HCT116 (cell line): ENCODE measurements at regions not wholly inside any gene's neighbourhood (a gene's known extent, or its start where the extent isn't known, plus 50 kb on each side); places are given as distances from the start of the nearest gene placed in this dataset.

ENCODE experiments used
- ATAC-seq: fragments of 200-7000 bp; cut with Tn5 transposase; 2 replicates; pipeline ENCODE4 v1.9.1; 2020; ENCODE audit warnings: mild to moderate bottlenecking, moderate library complexity
- BruUV-seq: library from RNA; stranded (reverse); fragments of 400-500 nt; replicated peaks from 2 replicates; lab custom pipeline; 2021; lab: Mats Ljungman, UMichigan
- CTCF ChIA-PET: fragments of 300-600 bp; sonication (Branson Sonifier 250); formaldehyde crosslinking; loops from one replicate; lab custom pipeline; 2021; ENCODE audit warnings: antibody characterized with exemption; lab: Charles Lee
- POLR2A ChIA-PET: fragments of 300-600, 350-600 bp; sonication (Branson Sonifier 250); formaldehyde crosslinking; loops from one replicate; lab custom pipeline; 2021; ENCODE audit warnings: antibody characterized with exemption; lab: Charles Lee
- RAD21 ChIA-PET, 2 experiments: fragments of 300-600 bp; sonication (Branson Sonifier 250); formaldehyde crosslinking; loops; one replicate each; lab custom pipeline; 2023; ENCODE audit warnings: low total read pairs in 2 of 2; ENCODE audit not compliant: uncharacterized antibody in 2 of 2, unreplicated experiment in 2 of 2, low non-redundant PET in 1 of 2; lab: Charles Lee
- DNase-seq: peaks from one replicate; pipeline ENCODE4 v3.0.0-alpha.2; 2010; ENCODE audit warnings: low read depth, low spot score
- H2AFZ ChIP-seq: fragments of 200-600 bp; shearing (Covaris generic), sonication (generic); 2 replicates; pipeline ENCODE4 v1.6.1; 2017; ENCODE audit warnings: low read depth, mixed run types, mixed read lengths, antibody characterized with exemption, low read length; ENCODE audit not compliant: poor library complexity, severe bottlenecking
- H3K27ac ChIP-seq: 2 replicates; pipeline ENCODE4 v1.5.1; 2012; ENCODE audit warnings: low read depth, low read length
- H3K27me3 ChIP-seq: fragments of 200-600 bp; sonication (generic); 2 replicates; pipeline ENCODE4 v1.6.1; 2016; ENCODE audit warnings: mixed run types, low read length, mixed read lengths; ENCODE audit not compliant: insufficient read depth
- H3K36me3 ChIP-seq, 2 experiments: fragments of 200-500 bp in 1 of 2; fragments of 200-600 bp in 1 of 2; sonication (Bioruptor generic) in 1 of 2; sonication (generic) in 1 of 2; 2 replicates each; pipeline versions ENCODE4 v1.5.1 to v1.6.1; 2014 to 2016; ENCODE audit warnings: low read length in 2 of 2, inconsistent platforms in 1 of 2, mixed read lengths in 1 of 2, mixed run types in 1 of 2; ENCODE audit not compliant: insufficient read depth in 2 of 2, control insufficient read depth in 1 of 2
- H3K4me1 ChIP-seq, 2 experiments: fragments of 200-600 bp in 1 of 2; sonication (generic) in 1 of 2; 2 replicates each; pipeline versions ENCODE4 v1.5.1 to v1.6.1; 2012 to 2017; ENCODE audit warnings: low read length in 2 of 2, inconsistent platforms in 1 of 2, mild to moderate bottlenecking in 1 of 2, mixed read lengths in 1 of 2, mixed run types in 1 of 2, moderate library complexity in 1 of 2; ENCODE audit not compliant: insufficient read depth in 2 of 2, control insufficient read depth in 1 of 2
- H3K4me2 ChIP-seq: fragments of 200-600 bp; sonication (generic); 2 replicates; pipeline ENCODE4 v1.6.1; 2017; ENCODE audit warnings: mixed run types, low read length, mixed read lengths
- H3K4me3 ChIP-seq, 2 experiments: fragments of 200-600 bp in 1 of 2; sonication (generic) in 1 of 2; replicated peaks in 1 of 2; 2 replicates each; pipeline ENCODE4 v1.5.1; 2011 to 2016; ENCODE audit warnings: low read length in 2 of 2, control low read depth in 1 of 2, low read depth in 1 of 2, mild to moderate bottlenecking in 1 of 2, mixed read lengths in 1 of 2, mixed run types in 1 of 2
- H3K79me2 ChIP-seq: fragments of 200-600 bp; sonication (generic); 2 replicates; pipeline ENCODE4 v1.6.1; 2017; ENCODE audit warnings: mild to moderate bottlenecking, mixed run types, low read length, moderate library complexity, mixed read lengths; ENCODE audit not compliant: insufficient read depth
- H3K9ac ChIP-seq: fragments of 200-600 bp; sonication (generic); 2 replicates; pipeline ENCODE4 v1.6.1; 2016; ENCODE audit warnings: low read length, mixed read lengths
- H3K9me2 ChIP-seq: fragments of 200-600 bp; sonication (generic), shearing (Covaris generic); 2 replicates; pipeline ENCODE4 v1.6.1; 2017; ENCODE audit warnings: mixed run types, mild to moderate bottlenecking, moderate library complexity; ENCODE audit not compliant: insufficient read depth
- H3K9me3 ChIP-seq, 2 experiments: fragments of 200-500 bp in 1 of 2; fragments of 200-600 bp in 1 of 2; sonication (Bioruptor generic) in 1 of 2; sonication (generic) in 1 of 2; 2 replicates each; pipeline ENCODE4 v1.6.1; 2014 to 2017; ENCODE audit warnings: low read length in 2 of 2, mixed read lengths in 2 of 2, inconsistent platforms in 1 of 2, low read depth in 1 of 2, mild to moderate bottlenecking in 1 of 2, mixed run types in 1 of 2, moderate library complexity in 1 of 2; ENCODE audit not compliant: control insufficient read depth in 1 of 2, insufficient read depth in 1 of 2
- H4K20me1 ChIP-seq: fragments of 200-600 bp; sonication (generic), shearing (Covaris generic); 2 replicates; pipeline ENCODE4 v1.6.1; 2017; ENCODE audit warnings: mixed run types, mild to moderate bottlenecking, moderate library complexity; ENCODE audit not compliant: insufficient read depth
- ATF3 ChIP-seq: IDR thresholded peaks from 2 replicates; pipeline ENCODE4 v1.6.1; 2012
- CEBPB ChIP-seq: IDR thresholded peaks from 2 replicates; pipeline ENCODE4 v1.6.1; 2012; ENCODE audit warnings: low read depth
- EGR1 ChIP-seq: IDR thresholded peaks from 2 replicates; pipeline ENCODE4 v1.6.1; 2012; ENCODE audit warnings: low read depth
- ELF1 ChIP-seq: IDR thresholded peaks from 2 replicates; pipeline ENCODE4 v1.6.1; 2012; ENCODE audit warnings: low read depth, borderline replicate concordance
- EZH2phosphoT487 ChIP-seq: fragments of 200-600 bp; IDR thresholded peaks from 2 replicates; pipeline ENCODE4 v1.6.1; 2018; ENCODE audit warnings: antibody characterized with exemption, borderline replicate concordance
- FOSL1 ChIP-seq: IDR thresholded peaks from 2 replicates; pipeline ENCODE4 v1.6.1; 2012; ENCODE audit warnings: low read depth
- JUND ChIP-seq: IDR thresholded peaks from 2 replicates; pipeline ENCODE4 v1.6.1; 2012
- MAX ChIP-seq: IDR thresholded peaks from 2 replicates; pipeline ENCODE4 v1.6.1; 2012
- POLR2A ChIP-seq: IDR thresholded peaks from 2 replicates; pipeline ENCODE4 v1.7.0; 2011; ENCODE audit warnings: borderline replicate concordance; ENCODE audit not compliant: insufficient read depth, insufficient read length; ENCODE audit errors: extremely low read depth
- RAD21 ChIP-seq: IDR thresholded peaks from 2 replicates; pipeline ENCODE4 v1.6.1; 2012; ENCODE audit warnings: low read depth, mild to moderate bottlenecking
- REST ChIP-seq: IDR thresholded peaks from 2 replicates; pipeline ENCODE4 v1.6.1; 2012; ENCODE audit warnings: low read depth
- SIN3A ChIP-seq: IDR thresholded peaks from 2 replicates; pipeline ENCODE4 v1.6.1; 2012; ENCODE audit warnings: low read depth
- SP1 ChIP-seq: IDR thresholded peaks from 2 replicates; pipeline ENCODE4 v1.6.1; 2012; ENCODE audit warnings: low read depth
- SRF ChIP-seq: IDR thresholded peaks from 2 replicates; pipeline ENCODE4 v1.6.1; 2012; ENCODE audit warnings: low read depth
- TCF7L2 ChIP-seq: IDR thresholded peaks from 2 replicates; pipeline ENCODE4 v1.7.0; 2011; ENCODE audit warnings: borderline replicate concordance, inconsistent platforms; ENCODE audit not compliant: insufficient read depth, insufficient read length; ENCODE audit errors: extremely low read depth
- YY1 ChIP-seq: IDR thresholded peaks from 2 replicates; pipeline ENCODE4 v1.6.1; 2011; ENCODE audit warnings: low read length, low read depth, moderate library complexity, mild to moderate bottlenecking; ENCODE audit not compliant: insufficient replicate concordance; ENCODE audit errors: extremely low read depth
- ZBTB33 ChIP-seq: IDR thresholded peaks from 2 replicates; pipeline ENCODE4 v1.6.1; 2011; ENCODE audit warnings: mild to moderate bottlenecking, low read length, moderate library complexity; ENCODE audit not compliant: insufficient replicate concordance; ENCODE audit errors: extremely low read depth
- ZNF274 ChIP-seq: fragments of 200-500 bp; sonication (Bioruptor generic); IDR thresholded peaks from 2 replicates; pipeline ENCODE4 v1.6.1; 2014; ENCODE audit warnings: mild to moderate bottlenecking, low read depth, low read length, inconsistent platforms
- intact Hi-C: fragments of 100-400 bp; cut with micrococcal nuclease; formaldehyde crosslinking; loops from 2 replicates; pipeline ENCODE4 v1.10.0; 2022

- Histone ChIP-seq H3K36me3 (no peaks in the 10 kb centered on the region), H2AFZ (no peak overlapping the region), H3K4me2 (no peak overlapping the region), H3K4me1 (no peaks in the 10 kb centered on the region), H3K27ac (no peak overlapping the region), H3K27me3 (0 out of 2 replicates have a peak, but pooled peaks cover 8% of the 10 kb centered on the region), H3K79me2 (no peaks in the 10 kb centered on the region), H3K9ac (no peak overlapping the region), H3K9me3 (no peaks in the 10 kb centered on the region), H3K4me3 (no peak overlapping the region), H4K20me1 (no peaks in the 10 kb centered on the region), H3K9me2 (no peaks in the 10 kb centered on the region)
- DNase-seq (no peak), ATAC-seq (no peak)
- intact Hi-C loops: no loop called here
- TF ChIP-seq SIN3A: no peak
- TF ChIP-seq ATF3: no peak
- no peak for TF ChIP-seq MAX
- no peak for TF ChIP-seq TCF7L2
- no peak for TF ChIP-seq SP1
- TF ChIP-seq ELF1: no peak
- no peak for TF ChIP-seq EGR1
- no peak for TF ChIP-seq JUND
- TF ChIP-seq ZBTB33: no peak
- TF ChIP-seq FOSL1: no peak
- no peak for TF ChIP-seq YY1
- no peak for TF ChIP-seq SRF
- TF ChIP-seq ZNF274: no peak
- no peak for TF ChIP-seq POLR2A
- TF ChIP-seq EZH2phosphoT487: no peak
- TF ChIP-seq REST: no peak
- TF ChIP-seq RAD21: no peak
- TF ChIP-seq CEBPB: no peak
- RAD21 ChIA-PET: no interaction called here
- POLR2A ChIA-PET: no interaction called here
- BruUV-seq: no TSS peak
- CTCF ChIA-PET: no interaction called here
Observed at GRCh38 chr15:81768773-81769172, 277.0 kb downstream of the MEX3B start.
